HG02678 (cell line): ENCODE measurements at regions not wholly inside any gene's neighbourhood (a gene's known extent, or its start where the extent isn't known, plus 50 kb on each side); places are given as distances from the start of the nearest gene placed in this dataset.
"Not testable (repeated sequence)": the region's sequence is repeated elsewhere in the genome, so short reads cannot be mapped to it uniquely, and the experiment has no call there.

Source experiments
- ATAC-seq: cut with Tn5 transposase; IDR thresholded peaks from one replicate; pipeline ENCODE4 v1.9.1; 2021; ENCODE audit warnings: mild to moderate bottlenecking, moderate library complexity; ENCODE audit not compliant: unreplicated experiment

GRCh38 chr4:42282081-42282901, 115.0 kb upstream of the SHISA3 start:
- ATAC-seq: peak; percentile 70

GRCh38 chr4:42284030-42284429, 113.3 kb upstream of the SHISA3 start:
- no peak for ATAC-seq

- not testable (repeated sequence) for ATAC-seq
Observed at GRCh38 chr4:42288876-42289275, 108.4 kb upstream of the SHISA3 start.

- not testable (repeated sequence) for ATAC-seq
Observed at GRCh38 chr4:42292192-42292591, 105.1 kb upstream of the SHISA3 start.

- ATAC-seq: no peak
Observed at GRCh38 chr4:42293967-42294813, 103.1 kb upstream of the SHISA3 start.

- no peak for ATAC-seq
Observed at GRCh38 chr4:42296196-42296595, 101.1 kb upstream of the SHISA3 start.

- ATAC-seq: peak; percentile 53
Observed at GRCh38 chr4:42302348-42302747, 94.9 kb upstream of the SHISA3 start.

- no peak for ATAC-seq
Observed at GRCh38 chr4:42306221-42307109, 90.8 kb upstream of the SHISA3 start.

- ATAC-seq: no peak
Observed at GRCh38 chr4:42308247-42308646, 89.0 kb upstream of the SHISA3 start.

- ATAC-seq: no peak
Observed at GRCh38 chr4:42309361-42310260, 87.7 kb upstream of the SHISA3 start.

GRCh38 chr4:42310358-42310757, 86.9 kb upstream of the SHISA3 start:
- ATAC-seq: no peak

- no peak for ATAC-seq
Observed at GRCh38 chr4:42310806-42311205, 86.5 kb upstream of the SHISA3 start.

GRCh38 chr4:42311591-42311990, 85.7 kb upstream of the SHISA3 start:
- ATAC-seq: no peak

GRCh38 chr4:42313420-42313819, 83.9 kb upstream of the SHISA3 start:
- ATAC-seq: not testable (repeated sequence)

- no peak for ATAC-seq
Observed at GRCh38 chr4:42313872-42314271, 83.4 kb upstream of the SHISA3 start.

GRCh38 chr4:42315231-42315630, 82.1 kb upstream of the SHISA3 start:
- no peak for ATAC-seq

GRCh38 chr4:42320822-42321388, 76.4 kb upstream of the SHISA3 start:
- no peak for ATAC-seq

GRCh38 chr4:42326040-42326439, 71.2 kb upstream of the SHISA3 start:
- no peak for ATAC-seq

- ATAC-seq: no peak
Observed at GRCh38 chr4:42326524-42326923, 70.8 kb upstream of the SHISA3 start.

- ATAC-seq: no peak
Observed at GRCh38 chr4:42327323-42327722, 70.0 kb upstream of the SHISA3 start.
